Skeletal muscle satellite cell (primary cell): ENCODE measurements at regions not wholly inside any gene's neighbourhood (a gene's known extent, or its start where the extent isn't known, plus 50 kb on each side); places are given as distances from the start of the nearest gene placed in this dataset.

ENCODE experiments used
- H3K27me3 ChIP-seq: 2 replicates; pipeline ENCODE4 v1.7.0; 2013; ENCODE audit warnings: low read length; ENCODE audit not compliant: control insufficient read depth, insufficient read depth
- H3K36me3 ChIP-seq: 2 replicates; pipeline ENCODE4 v1.7.0; 2013; ENCODE audit warnings: mild to moderate bottlenecking, control low read depth, low read length; ENCODE audit not compliant: insufficient read depth
- H3K4me1 ChIP-seq: 2 replicates; pipeline ENCODE4 v1.7.0; 2013; ENCODE audit warnings: low read length; ENCODE audit not compliant: control insufficient read depth, insufficient read depth
- H3K4me2 ChIP-seq: 2 replicates; pipeline ENCODE4 v1.7.0; 2013; ENCODE audit warnings: mild to moderate bottlenecking, low read length
- H3K4me3 ChIP-seq: 2 replicates; pipeline ENCODE4 v1.7.0; 2013; ENCODE audit warnings: low read length
- H3K9ac ChIP-seq: 2 replicates; pipeline ENCODE4 v1.7.0; 2013; ENCODE audit warnings: mild to moderate bottlenecking, low read depth, low read length, moderate library complexity
- H3K9me3 ChIP-seq: replicated peaks from 2 replicates; pipeline ENCODE4 v1.7.0; 2013; ENCODE audit warnings: mild to moderate bottlenecking, control low read depth, low read length

DNA sequence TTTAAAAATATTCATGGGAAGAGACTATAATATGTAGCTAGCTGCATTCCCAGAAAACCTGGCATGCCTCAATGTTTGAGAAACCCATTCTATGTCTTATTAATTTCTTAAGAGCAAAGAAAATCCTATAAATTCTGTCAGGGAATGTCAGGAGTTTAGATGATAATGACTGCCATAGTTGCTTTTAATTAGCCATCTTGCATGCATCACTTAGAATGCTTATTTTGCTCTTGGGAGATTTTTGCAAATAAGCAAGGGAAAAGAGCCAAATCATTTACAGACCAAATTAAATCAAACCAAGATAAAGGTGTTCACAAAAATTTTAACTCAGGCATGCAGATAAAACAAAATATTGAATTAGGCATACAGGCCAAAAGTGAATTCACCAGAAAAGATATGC is 152.8 kb downstream of the FASLG start:
- no peaks in the 10 kb centered on the region for H3K27me3 ChIP-seq
- H3K4me3 ChIP-seq: no peak overlapping the region
- no peaks in the 10 kb centered on the region for H3K9me3 ChIP-seq
- no peaks in the 10 kb centered on the region for H3K36me3 ChIP-seq
- no peak overlapping the region for H3K4me2 ChIP-seq
- H3K4me1 ChIP-seq: no peaks in the 10 kb centered on the region
- H3K9ac ChIP-seq: no peak overlapping the region

DNA sequence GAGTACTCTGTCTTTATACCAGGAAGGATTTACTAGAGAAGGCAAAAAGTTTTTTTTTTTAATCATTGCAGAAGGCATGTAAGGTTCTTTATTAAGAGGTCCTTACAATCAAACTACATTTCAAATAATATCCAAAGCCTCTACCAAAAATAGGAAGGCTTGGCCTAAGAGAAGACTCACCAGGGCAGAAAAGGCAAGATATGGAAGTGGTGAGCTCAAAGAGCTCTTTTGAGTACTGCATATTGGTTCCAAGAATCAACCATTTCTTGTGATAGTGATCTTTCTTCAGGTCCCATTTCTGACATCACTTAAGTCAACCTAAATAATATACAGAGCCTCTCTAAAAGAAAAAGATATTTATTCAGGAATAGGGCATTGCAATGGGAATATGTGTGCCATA is 153.2 kb downstream of the FASLG start:
- Histone ChIP-seq H3K4me1 (no peaks in the 10 kb centered on the region), H3K4me2 (no peak overlapping the region), H3K9ac (no peak overlapping the region), H3K9me3 (no peaks in the 10 kb centered on the region), H3K36me3 (no peaks in the 10 kb centered on the region), H3K27me3 (no peaks in the 10 kb centered on the region), H3K4me3 (no peak overlapping the region)

DNA sequence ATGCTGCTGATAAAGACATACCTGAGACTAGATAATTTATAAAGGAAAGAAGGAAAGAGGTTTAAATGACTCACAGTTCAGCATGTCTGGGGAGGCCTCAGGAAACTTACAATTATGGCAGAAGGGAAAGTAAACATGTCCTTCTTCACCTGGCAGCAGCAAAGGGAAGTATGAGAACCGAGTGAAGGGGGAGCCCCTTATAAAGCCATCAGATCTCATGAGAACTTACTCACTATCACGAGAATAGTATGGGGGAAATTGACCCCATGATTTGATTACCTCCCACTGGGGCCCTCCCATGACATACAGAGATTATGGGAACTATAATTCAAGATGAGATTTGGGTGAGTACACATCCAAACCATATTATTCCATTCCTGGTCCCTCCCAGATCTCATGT is 154.4 kb downstream of the FASLG start:
- Histone ChIP-seq H3K36me3 (no peaks in the 10 kb centered on the region), H3K9me3 (no peaks in the 10 kb centered on the region), H3K4me1 (no peaks in the 10 kb centered on the region)

DNA sequence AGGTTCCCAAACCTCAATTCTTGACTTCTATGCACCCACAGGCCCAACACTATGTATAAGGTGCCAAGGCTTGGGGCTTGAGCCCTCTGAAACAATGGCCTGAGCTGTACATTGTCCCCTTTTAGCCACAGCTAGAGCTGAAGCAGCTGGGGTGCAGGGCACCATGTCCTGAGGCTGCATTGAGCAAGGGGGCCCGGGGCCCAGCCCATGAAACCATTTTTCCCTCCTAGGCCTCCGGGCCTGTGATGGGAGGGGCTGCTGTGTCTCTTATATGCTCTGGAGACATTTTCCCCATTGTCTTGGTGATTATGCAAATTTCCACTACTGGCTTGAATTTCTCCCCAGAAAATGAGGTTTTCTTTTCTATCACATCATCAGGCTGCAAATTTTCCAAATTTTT is 155.5 kb downstream of the FASLG start:
- Histone ChIP-seq H3K4me3 (no peak overlapping the region), H3K9me3 (no peaks in the 10 kb centered on the region), H3K36me3 (no peaks in the 10 kb centered on the region), H3K4me2 (no peak overlapping the region), H3K27me3 (no peaks in the 10 kb centered on the region), H3K4me1 (peaks cover 4% of the 10 kb centered on the region), H3K9ac (no peak overlapping the region)

More for the DNA sequence above, 154.4 kb downstream of the FASLG start:
- H3K4me3 ChIP-seq: no peak overlapping the region
- no peak overlapping the region for H3K4me2 ChIP-seq
- no peaks in the 10 kb centered on the region for H3K27me3 ChIP-seq
- no peak overlapping the region for H3K9ac ChIP-seq

DNA sequence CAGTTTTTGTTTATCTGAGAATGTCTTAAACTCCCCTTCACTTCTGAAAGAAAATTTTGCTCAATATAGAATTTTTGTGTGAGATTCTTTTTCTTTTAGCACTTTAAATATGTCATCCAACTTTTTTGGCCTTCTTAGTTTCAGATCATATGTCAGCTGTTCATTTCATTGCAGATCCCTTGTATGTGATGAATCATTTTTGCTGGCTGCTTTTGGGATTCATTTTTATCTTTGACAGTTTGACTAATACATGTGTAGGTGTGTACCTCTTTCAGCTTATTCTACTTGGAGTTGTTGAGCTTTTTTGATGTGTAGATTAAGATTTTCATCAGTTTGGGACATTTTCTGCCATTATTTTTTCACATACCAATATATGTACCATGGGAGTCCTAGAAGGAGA is 156.8 kb downstream of the FASLG start:
- Histone ChIP-seq H3K9ac (no peak overlapping the region), H3K27me3 (no peaks in the 10 kb centered on the region), H3K36me3 (no peaks in the 10 kb centered on the region), H3K4me1 (peaks cover 14% of the 10 kb centered on the region), H3K4me3 (no peak overlapping the region), H3K9me3 (no peaks in the 10 kb centered on the region), H3K4me2 (no peak overlapping the region)

DNA sequence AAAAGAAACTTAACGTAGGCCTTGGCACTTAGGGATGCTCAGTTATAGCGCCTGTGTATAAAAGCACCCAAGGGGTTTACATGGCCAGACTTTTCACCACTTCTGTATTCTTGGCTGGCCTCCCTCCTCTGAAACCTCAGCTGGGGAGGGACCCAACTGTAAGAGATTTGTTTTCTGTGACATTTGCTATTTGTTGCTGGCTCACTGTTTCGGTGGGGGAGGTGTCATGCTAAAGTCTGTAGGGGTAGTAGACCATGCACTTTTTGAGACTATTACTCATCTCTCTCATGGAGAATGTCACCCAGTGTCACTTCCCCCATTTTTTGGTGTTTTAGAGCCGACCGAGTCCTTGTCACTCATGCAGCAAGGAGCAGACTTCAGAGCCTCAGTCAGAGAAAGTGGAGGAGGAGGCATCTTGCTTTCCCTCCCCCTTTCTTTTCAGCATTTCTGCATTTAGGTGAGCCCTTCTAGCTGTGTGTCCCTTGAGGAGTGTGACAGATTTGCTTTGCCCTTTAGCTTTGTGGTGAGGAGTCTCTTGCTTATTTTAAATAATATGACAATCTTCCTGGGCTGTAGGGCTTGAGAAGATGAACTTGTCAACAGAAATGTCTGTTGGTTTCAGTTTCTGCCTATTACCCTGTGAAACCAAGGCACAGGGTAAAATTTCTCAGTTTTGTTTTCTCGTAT is 160.1 kb downstream of the FASLG start:
- Histone ChIP-seq H3K27me3 (no peaks in the 10 kb centered on the region), H3K9ac (no peak overlapping the region), H3K4me3 (no peak overlapping the region), H3K4me1 (peaks cover 36% of the 10 kb centered on the region), H3K4me2 (no peak overlapping the region), H3K9me3 (no peaks in the 10 kb centered on the region), H3K36me3 (no peaks in the 10 kb centered on the region)

DNA sequence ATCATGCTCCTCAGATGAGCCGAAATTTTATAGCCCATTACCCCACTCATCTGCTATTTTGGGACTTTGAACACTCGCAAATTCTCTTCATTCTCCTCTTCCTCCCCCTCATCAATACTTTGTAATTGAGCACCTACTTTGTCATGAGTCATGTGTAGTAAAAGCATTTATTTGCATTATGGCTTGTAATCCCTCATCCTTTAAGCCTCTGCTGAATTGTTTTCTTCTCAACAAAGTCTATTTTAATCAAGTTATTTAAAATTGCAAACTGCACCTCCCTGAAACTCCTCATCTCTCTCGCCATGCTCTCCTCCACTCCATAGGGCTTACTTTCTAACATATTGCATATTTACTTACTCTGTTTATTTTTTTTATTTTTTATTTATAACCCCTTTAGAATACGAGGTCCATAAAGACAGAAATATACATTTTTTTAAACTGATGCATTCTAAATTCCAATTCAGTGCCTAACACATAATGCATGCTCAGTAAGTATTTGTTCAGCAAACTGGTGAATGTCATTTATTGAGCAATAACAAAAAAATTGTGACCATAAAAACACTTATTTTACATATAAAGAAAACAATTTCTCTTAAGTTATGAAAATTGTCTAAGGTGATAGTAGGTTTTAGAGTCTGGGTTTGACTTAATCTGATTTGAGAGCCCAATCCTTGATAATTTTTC is 161.7 kb downstream of the FASLG start:
- Histone ChIP-seq H3K27me3 (no peaks in the 10 kb centered on the region), H3K9ac (peak overlapping the region; percentile 38), H3K9me3 (no peaks in the 10 kb centered on the region), H3K36me3 (no peaks in the 10 kb centered on the region), H3K4me2 (peak overlapping the region; percentile 52), H3K4me1 (peaks cover 40% of the 10 kb centered on the region), H3K4me3 (no peak overlapping the region)

DNA sequence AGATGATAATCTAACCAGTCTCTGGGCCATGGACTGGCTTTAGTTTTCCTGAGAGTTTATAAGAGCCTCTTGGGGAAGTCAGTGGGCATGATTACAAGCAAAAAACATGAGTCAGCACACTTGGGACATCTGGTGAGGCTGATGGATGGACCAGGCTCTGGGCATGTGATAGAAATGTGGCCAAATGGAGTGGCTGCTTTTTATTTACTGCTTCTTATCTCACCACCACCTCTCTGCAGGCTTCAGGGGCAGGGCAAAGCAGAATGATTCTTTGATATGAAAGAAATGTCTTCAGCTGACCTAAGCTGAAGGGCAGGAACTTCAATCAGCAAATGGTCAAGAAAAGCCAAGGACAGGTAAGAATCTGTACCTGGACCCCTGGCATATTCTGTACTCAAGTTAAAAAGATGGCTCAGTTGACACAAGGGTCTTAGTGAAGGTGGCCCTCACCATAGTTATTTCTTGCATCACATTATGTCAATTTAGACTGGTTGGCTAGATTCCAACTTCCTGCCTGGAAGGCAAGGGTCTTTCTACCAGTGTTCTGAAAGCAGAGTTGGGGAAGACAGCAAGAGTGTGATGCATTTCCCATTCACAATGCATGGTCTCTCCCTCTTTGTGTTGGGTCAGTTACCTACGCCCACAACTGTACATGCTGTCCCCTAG is 162.8 kb downstream of the FASLG start:
- Histone ChIP-seq H3K27me3 (no peaks in the 10 kb centered on the region), H3K4me1 (peaks cover 47% of the 10 kb centered on the region), H3K4me3 (no peak overlapping the region), H3K9ac (peak overlapping the region; percentile 38), H3K4me2 (peak overlapping the region; percentile 52), H3K36me3 (no peaks in the 10 kb centered on the region), H3K9me3 (no peaks in the 10 kb centered on the region)

DNA sequence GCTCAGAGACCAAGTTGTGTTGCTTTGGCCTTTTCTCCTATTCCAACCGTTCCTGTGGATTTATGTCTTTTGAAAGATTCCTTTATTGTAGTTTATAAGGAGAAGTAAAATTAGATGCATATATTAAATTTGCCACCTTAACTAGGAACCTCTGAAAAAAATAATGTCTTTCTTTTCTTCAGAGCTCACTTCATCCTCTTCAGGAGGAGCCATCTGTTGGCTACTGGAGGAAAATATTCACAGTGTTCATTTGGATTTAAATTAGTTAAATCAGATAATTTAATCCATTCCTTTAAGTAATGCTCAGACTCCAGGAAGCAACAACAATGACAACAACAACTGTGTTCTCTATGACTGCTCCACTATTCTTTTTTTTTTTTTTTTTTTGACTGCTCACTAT is 164.0 kb downstream of the FASLG start:
- Histone ChIP-seq H3K9me3 (no peaks in the 10 kb centered on the region), H3K4me1 (peaks cover 49% of the 10 kb centered on the region), H3K9ac (no peak overlapping the region)

DNA sequence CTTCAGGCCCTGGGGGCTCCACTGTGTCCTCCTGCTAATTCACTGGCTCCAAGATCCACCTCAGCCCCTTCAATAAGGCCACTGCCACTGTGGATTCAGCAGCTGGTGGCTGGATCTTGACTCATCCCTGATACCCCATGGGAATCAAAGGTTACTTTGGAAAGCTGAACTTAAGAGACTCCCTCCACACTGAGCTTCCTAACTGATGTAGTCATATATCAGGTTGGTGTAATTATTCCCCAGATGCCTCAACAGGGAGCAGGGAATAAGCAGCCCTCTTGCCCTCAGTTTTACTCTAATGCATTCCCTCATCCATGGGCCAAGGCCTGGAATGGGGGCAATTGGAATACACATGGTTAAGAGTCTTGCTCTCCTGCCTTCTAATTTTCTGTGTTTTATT is 164.6 kb downstream of the FASLG start:
- Histone ChIP-seq H3K36me3 (no peaks in the 10 kb centered on the region), H3K4me1 (peaks cover 49% of the 10 kb centered on the region), H3K27me3 (no peaks in the 10 kb centered on the region), H3K9ac (no peak overlapping the region), H3K4me3 (no peak overlapping the region), H3K9me3 (no peaks in the 10 kb centered on the region), H3K4me2 (no peak overlapping the region)

More for the DNA sequence above, 164.0 kb downstream of the FASLG start:
- Histone ChIP-seq H3K4me2 (no peak overlapping the region), H3K4me3 (no peak overlapping the region), H3K36me3 (no peaks in the 10 kb centered on the region), H3K27me3 (no peaks in the 10 kb centered on the region)

DNA sequence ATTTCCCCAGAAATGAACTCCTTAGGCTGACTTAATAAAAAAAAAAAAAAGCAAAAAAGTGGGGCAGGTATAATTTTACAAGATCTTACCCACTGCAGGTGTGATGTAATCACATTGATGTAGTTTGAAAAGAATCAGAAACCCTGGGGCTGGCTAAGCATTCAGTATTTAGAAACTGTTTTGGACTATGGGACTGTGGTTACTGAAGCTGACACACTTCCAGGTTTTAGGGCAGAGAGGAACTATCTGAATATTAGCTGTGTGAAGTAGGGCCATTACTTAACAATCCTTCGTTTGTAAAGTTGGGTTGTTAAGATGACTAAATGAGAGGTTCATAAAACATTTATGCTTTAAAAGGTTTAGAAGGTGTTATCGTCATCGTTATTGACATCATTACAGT is 165.3 kb downstream of the FASLG start:
- Histone ChIP-seq H3K4me2 (no peak overlapping the region), H3K27me3 (no peaks in the 10 kb centered on the region), H3K4me3 (no peak overlapping the region), H3K36me3 (no peaks in the 10 kb centered on the region), H3K9me3 (no peaks in the 10 kb centered on the region), H3K4me1 (peaks cover 45% of the 10 kb centered on the region), H3K9ac (no peak overlapping the region)
